Transverse colon (tissue), 4 donors: ENCODE measurements at regions not wholly inside any gene's neighbourhood (a gene's known extent, or its start where the extent isn't known, plus 50 kb on each side); places are given as distances from the start of the nearest gene placed in this dataset.

ENCODE experiments used
- DNase-seq: peaks from one replicate; pipeline ENCODE4 v3.0.0-alpha.2; 2019
- H3K27ac ChIP-seq, 4 donors: fragments of 200-600 bp; sonication (generic); 2 replicates each; pipeline ENCODE4 v1.5.1; 2016 to 2018; ENCODE audit warnings: inconsistent platforms in 4 of 4
- H3K27me3 ChIP-seq: fragments of 200-600 bp; sonication (generic); 2 replicates; pipeline ENCODE4 v1.5.1; 2017; ENCODE audit warnings: inconsistent platforms
- H3K36me3 ChIP-seq, 4 donors: fragments of 200-600 bp; sonication (generic); 2 replicates each; pipeline ENCODE4 v1.5.1; 2017 to 2019; ENCODE audit warnings: inconsistent platforms in 4 of 4
- H3K4me1 ChIP-seq, 4 donors: fragments of 200-600 bp; sonication (generic); 2 replicates each; pipeline ENCODE4 v1.5.1; 2017 to 2020; ENCODE audit warnings: inconsistent platforms in 4 of 4
- H3K4me3 ChIP-seq, 4 donors: fragments of 200-600 bp; sonication (generic); 1 replicate in 1 of 4; 2 replicates in 3 of 4; pipeline versions ENCODE4 v1.5.1 to v1.6.1; 2017 to 2019; ENCODE audit warnings: inconsistent platforms in 4 of 4
- H3K9me3 ChIP-seq, 2 donors: fragments of 200-600 bp; sonication (generic); 2 replicates each; pipeline ENCODE4 v1.5.1; 2017 to 2019; ENCODE audit warnings: inconsistent platforms in 2 of 2
- CTCF ChIP-seq, 5 experiments: fragments of 200-600 bp in 3 of 5; fragments of 450-650 bp in 2 of 5; sonication (generic) in 3 of 5; IDR thresholded peaks; 1 replicate in 2 of 5; 2 replicates in 3 of 5; pipeline ENCODE4 v1.5.1; 2016 to 2017; ENCODE audit warnings: antibody characterized with exemption in 5 of 5, inconsistent platforms in 3 of 5, mild to moderate bottlenecking in 2 of 5, moderate library complexity in 1 of 5
- EP300 ChIP-seq: sonication (generic); formaldehyde crosslinking; IDR thresholded peaks from one replicate; pipeline ENCODE4 v1.6.1; 2017; ENCODE audit warnings: antibody characterized with exemption, low read depth
- POLR2A ChIP-seq: fragments of 450-650 bp; IDR thresholded peaks from one replicate; pipeline ENCODE4 v1.6.1; 2016; ENCODE audit warnings: antibody characterized with exemption, mild to moderate bottlenecking, moderate library complexity
- POLR2AphosphoS5 ChIP-seq, 3 donors: sonication (generic); formaldehyde crosslinking; IDR thresholded peaks; one replicate each; pipeline ENCODE4 v1.6.1; 2016; ENCODE audit warnings: antibody characterized with exemption in 3 of 3
- WGBS, 2 donors: methylation state at CpG; one replicate each; pipeline ENCODE4 v1.1.5; 2018; ENCODE audit warnings: low coverage in 1 of 2; 5-methylcytosine and 5-hydroxymethylcytosine counted together
- in situ Hi-C, 4 donors: fragments of 200-750 bp; cut with MboI; loops; one replicate each; pipeline versions ENCODE4 v1.15.0 to v1.15.1; 2017; ENCODE audit warnings: low sequenced_read_pairs in 3 of 4, low pct_ligation_motif_present in 1 of 4, low pct_unique_long_range_greater_than_20kb in 1 of 4
- intact Hi-C: fragments of 100-400 bp; cut with DNase I; formaldehyde crosslinking; loops from one replicate; pipeline ENCODE4 v1.15.1; 2023; ENCODE audit warnings: low total_unique reads

- Histone ChIP-seq H3K4me3 (no peak overlapping the region), H3K36me3 (no peaks in the 10 kb centered on the region), H3K27ac (no peak overlapping the region), H3K27me3 (no peaks in the 10 kb centered on the region), H3K4me1 (no peaks in the 10 kb centered on the region), H3K9me3 (no peaks in the 10 kb centered on the region)
- no peak for TF ChIP-seq CTCF (IDR thresholded peaks at IDR 0.05)
- TF ChIP-seq EP300: no peak
- no peak for TF ChIP-seq POLR2AphosphoS5 (IDR thresholded peaks at IDR 0.05)
- no peak for TF ChIP-seq POLR2A
- intact Hi-C loops: no loop called here
- in situ Hi-C loops: no loop called here
- WGBS, 2 donors: 49 to 52% methylated on average over 2 of the region's 2 CpGs
- no peak for DNase-seq
Observed at GRCh38 chr4:136311774-136312173, 1220.5 kb downstream of the PCDH18 start.

GRCh38 chr4:136307765-136308164 lies 1224.5 kb downstream of the PCDH18 start:
- TF ChIP-seq EP300: no peak
- no peak for TF ChIP-seq CTCF (IDR thresholded peaks at IDR 0.05)
- no peak for TF ChIP-seq POLR2AphosphoS5 (IDR thresholded peaks at IDR 0.05)
- TF ChIP-seq POLR2A: no peak
- no peaks in the 10 kb centered on the region for H3K9me3 ChIP-seq
- no peaks in the 10 kb centered on the region for H3K27me3 ChIP-seq
- no peak overlapping the region for H3K4me3 ChIP-seq
- H3K4me1 ChIP-seq: no peaks in the 10 kb centered on the region
- intact Hi-C loops: no loop called here
- H3K36me3 ChIP-seq: no peaks in the 10 kb centered on the region
- no peak for DNase-seq
- no peak overlapping the region for H3K27ac ChIP-seq
- in situ Hi-C loops: no loop called here
- WGBS, 2 donors: 83 to 85% methylated on average over 1 of the region's 1 CpG

- Histone ChIP-seq H3K4me1 (no peaks in the 10 kb centered on the region), H3K27me3 (no peaks in the 10 kb centered on the region), H3K36me3 (no peaks in the 10 kb centered on the region), H3K9me3 (no peaks in the 10 kb centered on the region), H3K4me3 (no peak overlapping the region), H3K27ac (no peak overlapping the region)
- no peak for TF ChIP-seq EP300
- no peak for TF ChIP-seq POLR2A
- no peak for TF ChIP-seq POLR2AphosphoS5 (IDR thresholded peaks at IDR 0.05)
- TF ChIP-seq CTCF (IDR thresholded peaks at IDR 0.05): no peak
- in situ Hi-C loops (no loop called here), intact Hi-C loops (no loop called here)
- DNase-seq: no peak
- 61 to 69% methylated on average over 2 of the region's 2 CpGs for WGBS, 2 donors
Observed at GRCh38 chr4:136306361-136306760, 1225.9 kb downstream of the PCDH18 start.

- Histone ChIP-seq H3K9me3 (no peaks in the 10 kb centered on the region), H3K36me3 (no peaks in the 10 kb centered on the region), H3K4me1 (no peaks in the 10 kb centered on the region), H3K4me3 (no peak overlapping the region), H3K27ac (no peak overlapping the region), H3K27me3 (no peaks in the 10 kb centered on the region)
- no peak for DNase-seq
- TF ChIP-seq EP300 (no peak), CTCF (IDR thresholded peaks at IDR 0.05) (no peak), POLR2A (no peak), POLR2AphosphoS5 (IDR thresholded peaks at IDR 0.05) (no peak)
- in situ Hi-C loops (no loop called here), intact Hi-C loops (no loop called here)
Observed at GRCh38 chr4:136302566-136302965, 1229.7 kb downstream of the PCDH18 start.
